Ovary (tissue), 7 donors: ENCODE measurements at regions not wholly inside any gene's neighbourhood (a gene's known extent, or its start where the extent isn't known, plus 50 kb on each side); places are given as distances from the start of the nearest gene placed in this dataset.
"Not testable (repeated sequence)": the region's sequence is repeated elsewhere in the genome, so short reads cannot be mapped to it uniquely, and the experiment has no call there.

ENCODE experiments used
- DNase-seq, 5 donors: peaks; one replicate each; pipeline ENCODE4 v3.0.0-alpha.2; 2019 to 2020
- H3K27ac ChIP-seq, 2 donors: fragments of 200-600 bp; one replicate each; pipeline versions ENCODE4 v1.5.1 to v1.8.0; 2019 to 2022
- H3K27me3 ChIP-seq: fragments of 200-600 bp; one replicate; pipeline ENCODE4 v1.8.0; 2022
- H3K36me3 ChIP-seq: fragments of 200-600 bp; sonication (generic); one replicate; pipeline ENCODE4 v1.5.1; 2019
- H3K4me1 ChIP-seq: one replicate; pipeline ENCODE4 v1.8.1; 2013; ENCODE audit warnings: mild to moderate bottlenecking, moderate library complexity; ENCODE audit not compliant: insufficient read depth
- H3K4me3 ChIP-seq: fragments of 200-600 bp; sonication (generic); one replicate; pipeline ENCODE4 v1.5.1; 2017
- H3K9me3 ChIP-seq, 2 donors: fragments of 200-600 bp in 1 of 2; sonication (generic) in 1 of 2; one replicate each; pipeline versions ENCODE4 v1.5.1 to v1.8.1; 2013 to 2019; ENCODE audit warnings: mild to moderate bottlenecking in 1 of 2, moderate library complexity in 1 of 2
- EP300 ChIP-seq: sonication (generic); formaldehyde crosslinking; IDR thresholded peaks from one replicate; pipeline ENCODE4 v1.6.1; 2017; ENCODE audit warnings: antibody characterized with exemption
- POLR2A ChIP-seq: fragments of 450-650 bp; IDR thresholded peaks from one replicate; pipeline ENCODE4 v1.6.1; 2017; ENCODE audit warnings: antibody characterized with exemption, mild to moderate bottlenecking, moderate library complexity
- WGBS, 3 donors: extraction: QIAGEN DNeasy Blood & Tissue Kit in 1 of 3; methylation state at CpG; one replicate each; pipeline versions ENCODE4 v1.1.5 to v1.1.7; 2013 to 2017; 5-methylcytosine and 5-hydroxymethylcytosine counted together
- intact Hi-C, 4 donors: fragments of 100-400 bp; cut with DNase I; formaldehyde crosslinking; loops; one replicate each; pipeline versions ENCODE4 v1.11.0 to v1.15.1; 2022 to 2023
- TF ChIP-seq, protein P1 (sequence below), 3 donors: fragments of 450-650 bp in 2 of 3; fragments of 200-600 bp in 1 of 3; IDR thresholded peaks; one replicate each; pipeline versions ENCODE4 v1.5.1 to v1.8.0; 2016 to 2022; ENCODE audit warnings: antibody characterized with exemption in 3 of 3, mild to moderate bottlenecking in 1 of 3
- donor health status: DM: no; HTN: no; CAD: no; lungs with moderate emphysema.
- donor health status: DM: no; HTN: no; CAD: no.
- donor health status: Bipolar disorder and iron deficiency.
- donor health status: DM: no; HTN: no; CAD: no.
- donor health status: DM: yes; HTN: yes; CAD: no.

DNA sequence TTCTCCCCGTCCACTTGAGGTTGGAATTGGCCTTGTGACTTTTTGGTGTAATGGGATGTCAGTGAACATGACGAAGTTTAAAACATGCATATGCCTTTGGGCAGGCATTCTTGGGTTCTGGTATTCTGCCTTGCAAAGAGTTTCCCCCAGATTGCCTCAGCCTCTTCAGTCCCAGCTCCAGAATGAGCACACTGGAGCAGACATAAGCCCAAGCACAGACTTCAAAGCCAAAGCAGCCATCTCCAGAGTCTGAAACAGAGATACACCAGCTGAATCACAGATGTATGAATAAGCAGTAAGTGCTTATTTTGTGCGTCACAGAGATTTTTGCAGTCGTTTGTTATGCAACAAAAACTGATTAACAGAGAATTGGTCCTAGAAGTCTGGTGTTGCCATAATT is 546.0 kb downstream of the FRK start:
- H3K36me3 ChIP-seq: no peaks in the 10 kb centered on the region
- H3K27ac ChIP-seq: no peak overlapping the region
- no peaks in the 10 kb centered on the region for H3K27me3 ChIP-seq
- TF ChIP-seq POLR2A: no peak
- TF ChIP-seq, protein P1, sequence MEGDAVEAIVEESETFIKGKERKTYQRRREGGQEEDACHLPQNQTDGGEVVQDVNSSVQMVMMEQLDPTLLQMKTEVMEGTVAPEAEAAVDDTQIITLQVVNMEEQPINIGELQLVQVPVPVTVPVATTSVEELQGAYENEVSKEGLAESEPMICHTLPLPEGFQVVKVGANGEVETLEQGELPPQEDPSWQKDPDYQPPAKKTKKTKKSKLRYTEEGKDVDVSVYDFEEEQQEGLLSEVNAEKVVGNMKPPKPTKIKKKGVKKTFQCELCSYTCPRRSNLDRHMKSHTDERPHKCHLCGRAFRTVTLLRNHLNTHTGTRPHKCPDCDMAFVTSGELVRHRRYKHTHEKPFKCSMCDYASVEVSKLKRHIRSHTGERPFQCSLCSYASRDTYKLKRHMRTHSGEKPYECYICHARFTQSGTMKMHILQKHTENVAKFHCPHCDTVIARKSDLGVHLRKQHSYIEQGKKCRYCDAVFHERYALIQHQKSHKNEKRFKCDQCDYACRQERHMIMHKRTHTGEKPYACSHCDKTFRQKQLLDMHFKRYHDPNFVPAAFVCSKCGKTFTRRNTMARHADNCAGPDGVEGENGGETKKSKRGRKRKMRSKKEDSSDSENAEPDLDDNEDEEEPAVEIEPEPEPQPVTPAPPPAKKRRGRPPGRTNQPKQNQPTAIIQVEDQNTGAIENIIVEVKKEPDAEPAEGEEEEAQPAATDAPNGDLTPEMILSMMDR (IDR thresholded peaks at IDR 0.05): no peak
- no peak for TF ChIP-seq EP300
- H3K9me3 ChIP-seq: no peaks in the 10 kb centered on the region
- H3K4me1 ChIP-seq: no peaks in the 10 kb centered on the region
- no peak for DNase-seq
- H3K4me3 ChIP-seq: no peak overlapping the region
- 72 to 86% (median 72%) methylated on average over 4 of the region's 4 CpGs for WGBS, 3 donors
- intact Hi-C loops: no loop called here

DNA sequence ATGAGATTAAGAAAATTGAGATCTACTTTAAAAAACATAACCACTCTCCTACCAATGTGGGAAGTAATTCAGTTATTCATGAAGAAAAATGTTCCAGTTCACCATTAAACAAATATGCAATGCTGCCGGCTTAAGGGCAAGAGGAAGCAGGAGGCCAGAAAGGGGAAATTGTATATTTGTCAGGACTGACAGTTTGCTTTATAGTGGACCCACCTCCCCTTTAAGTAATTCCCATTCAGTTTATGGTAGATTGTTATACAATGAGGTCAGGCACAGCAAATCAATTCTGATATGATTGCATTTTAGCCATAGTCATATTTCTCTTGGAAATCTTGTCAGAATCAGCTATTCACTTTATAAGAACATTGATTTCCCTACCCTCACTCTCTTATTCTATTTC is 547.8 kb downstream of the FRK start:
- WGBS, 3 donors: 15 to 61% (median 42%) methylated on average over 1 of the region's 1 CpG

DNA sequence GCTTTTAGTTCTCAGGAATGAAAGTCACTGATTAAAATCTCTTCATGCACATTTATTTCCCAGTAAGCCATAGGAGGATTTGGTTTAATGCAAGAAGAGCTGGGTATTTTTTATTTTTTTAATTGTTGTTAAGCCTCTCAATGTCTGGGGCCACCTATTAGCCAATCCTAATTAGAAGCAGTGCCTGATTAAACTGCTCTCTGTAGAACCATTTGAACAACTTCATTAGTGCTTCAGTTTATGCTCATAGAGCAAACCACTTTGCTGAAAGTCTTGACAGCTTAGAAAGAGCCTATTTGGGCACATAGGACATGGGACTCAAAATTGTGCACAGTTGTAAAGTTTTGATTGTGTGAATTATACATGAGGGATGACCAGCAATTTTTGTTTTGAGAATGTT is 548.9 kb downstream of the FRK start:
- Histone ChIP-seq H3K9me3 (no peaks in the 10 kb centered on the region), H3K27me3 (no peaks in the 10 kb centered on the region), H3K4me3 (no peak overlapping the region), H3K36me3 (no peaks in the 10 kb centered on the region), H3K27ac (no peak overlapping the region), H3K4me1 (no peaks in the 10 kb centered on the region)
- intact Hi-C loops: no loop called here
- no peak for DNase-seq
- TF ChIP-seq EP300 (no peak), POLR2A (no peak)
- TF ChIP-seq, protein P1 (IDR thresholded peaks at IDR 0.05): no peak

More for the DNA sequence above, 547.8 kb downstream of the FRK start:
- intact Hi-C loops: no loop called here
- Histone ChIP-seq H3K36me3 (no peaks in the 10 kb centered on the region), H3K4me3 (no peak overlapping the region), H3K4me1 (no peaks in the 10 kb centered on the region), H3K27me3 (no peaks in the 10 kb centered on the region), H3K27ac (no peak overlapping the region), H3K9me3 (no peaks in the 10 kb centered on the region)
- TF ChIP-seq, protein P1 (IDR thresholded peaks at IDR 0.05): no peak
- TF ChIP-seq EP300 (no peak), POLR2A (no peak)
- DNase-seq: no peak

DNA sequence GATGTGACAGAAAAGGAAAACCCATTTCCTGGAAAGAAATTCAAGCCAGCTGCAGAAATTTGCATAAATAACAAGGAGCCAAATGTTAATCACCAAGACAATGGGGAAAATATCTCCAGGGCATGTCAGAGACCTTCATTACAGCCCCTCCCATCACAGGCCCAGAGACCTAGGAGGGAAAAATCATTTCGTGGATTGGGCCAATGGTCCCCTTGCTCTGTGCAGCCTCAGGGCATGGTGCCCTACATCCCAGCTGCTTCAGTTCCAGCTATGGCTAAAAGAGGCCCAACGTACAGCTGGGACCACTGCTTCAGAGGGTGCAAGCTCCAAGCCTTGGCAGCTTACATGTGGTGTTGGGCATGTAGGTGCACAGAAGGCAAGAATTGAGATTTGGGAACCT is 558.3 kb downstream of the FRK start:
- H3K27me3 ChIP-seq, H3K4me1 ChIP-seq, H3K36me3 ChIP-seq, H3K9me3 ChIP-seq, H3K4me3 ChIP-seq, intact Hi-C loops, DNase-seq, H3K27ac ChIP-seq: not testable (repeated sequence)
- WGBS, 3 donors: 39 to 62% (median 46%) methylated on average over 2 of the region's 2 CpGs

DNA sequence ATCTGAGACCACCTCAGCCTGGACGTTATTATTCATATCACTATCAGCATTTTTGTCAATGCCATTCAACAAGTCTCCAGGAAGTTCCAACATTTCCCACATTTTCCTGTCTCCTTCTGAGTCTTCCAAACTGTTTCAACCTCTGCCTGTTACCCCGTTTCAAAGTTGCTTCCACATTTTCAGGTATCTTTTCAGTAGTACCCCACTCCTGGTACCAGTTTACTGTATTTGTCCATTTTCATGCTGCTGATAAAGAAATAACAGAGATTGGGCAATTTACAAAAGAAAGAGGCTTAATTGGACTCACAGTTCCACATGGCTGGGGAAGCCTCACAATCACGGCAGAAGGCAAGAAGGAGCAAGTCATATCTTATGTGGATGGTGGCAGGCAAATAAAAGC is 565.5 kb downstream of the FRK start:
- 79 to 89% (median 79%) methylated on average over 3 of the region's 3 CpGs for whole genome bisulfite sequencing, 3 donors
- intact Hi-C loops: no loop called here
- Histone ChIP-seq H3K4me3 (no peak overlapping the region), H3K27me3 (no peaks in the 10 kb centered on the region), H3K36me3 (no peaks in the 10 kb centered on the region), H3K9me3 (no peaks in the 10 kb centered on the region), H3K27ac (no peak overlapping the region), H3K4me1 (no peaks in the 10 kb centered on the region)
- no peak for TF ChIP-seq EP300
- TF ChIP-seq POLR2A: no peak
- TF ChIP-seq, protein P1 (IDR thresholded peaks at IDR 0.05): no peak
- DNase-seq: no peak
